ENCODE measurements at regions not wholly inside any gene's neighbourhood (a gene's known extent, or its start where the extent isn't known, plus 50 kb on each side); places are given as distances from the start of the nearest gene placed in this dataset.

DNA sequence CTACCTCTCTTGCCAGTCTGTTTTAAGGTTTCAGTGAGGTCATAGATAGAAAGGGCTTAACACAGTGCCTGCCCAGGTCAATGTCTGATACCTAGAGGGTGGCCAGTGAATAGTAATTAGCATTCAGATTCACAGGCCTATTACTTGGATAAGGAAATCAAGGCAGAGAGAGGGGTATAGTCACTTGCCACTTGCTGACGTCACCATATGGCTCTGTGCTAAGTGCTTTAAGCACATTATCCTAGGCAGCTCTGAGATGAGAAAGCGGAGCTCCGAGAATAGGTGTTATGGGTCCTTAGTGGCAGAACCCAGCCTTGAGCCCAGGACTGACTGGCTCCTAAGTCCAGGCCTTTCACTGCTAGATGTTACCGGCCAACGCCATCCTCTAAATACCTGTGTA lies 51.5 kb upstream of the DAB1 start:
- DNase-seq (ENCODE audit: extremely low read depth in 1 of 2, low read depth in 1 of 2) = no peak

DNA sequence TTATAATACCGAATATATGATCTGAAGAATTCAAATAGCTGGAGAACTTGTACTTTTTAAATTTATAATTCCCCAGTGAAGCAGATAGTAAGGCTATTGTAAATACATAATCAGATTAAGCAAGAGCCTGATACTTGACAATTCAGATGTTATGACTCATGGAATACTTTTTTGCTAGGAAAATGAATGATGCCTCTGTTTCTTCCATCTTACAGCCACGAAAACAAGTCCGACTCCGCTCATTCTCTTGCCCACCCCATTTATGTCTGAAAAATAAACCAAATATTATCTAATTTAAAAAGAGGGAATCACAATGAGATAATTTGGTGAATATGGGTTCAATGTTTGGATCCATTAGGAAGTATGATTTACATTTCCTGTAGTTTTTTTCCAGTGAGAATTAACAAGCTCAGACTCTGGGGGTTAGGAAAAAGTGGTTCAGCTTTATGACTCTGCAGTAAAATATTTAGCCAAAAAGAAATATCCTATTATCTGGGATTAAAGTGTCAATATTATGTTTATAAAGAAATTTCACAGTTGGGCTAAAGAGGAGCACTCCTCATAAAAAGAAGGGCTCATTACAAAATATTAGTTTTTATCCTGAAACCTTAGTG lies 50.4 kb upstream of the DAB1 start:
- DNase-seq (ENCODE audit: extremely low read depth in 1 of 2, low read depth in 1 of 2) = no peak
